ENCODE measurements at regions not wholly inside any gene's neighbourhood (a gene's known extent, or its start where the extent isn't known, plus 50 kb on each side); places are given as distances from the start of the nearest gene placed in this dataset.

DNA sequence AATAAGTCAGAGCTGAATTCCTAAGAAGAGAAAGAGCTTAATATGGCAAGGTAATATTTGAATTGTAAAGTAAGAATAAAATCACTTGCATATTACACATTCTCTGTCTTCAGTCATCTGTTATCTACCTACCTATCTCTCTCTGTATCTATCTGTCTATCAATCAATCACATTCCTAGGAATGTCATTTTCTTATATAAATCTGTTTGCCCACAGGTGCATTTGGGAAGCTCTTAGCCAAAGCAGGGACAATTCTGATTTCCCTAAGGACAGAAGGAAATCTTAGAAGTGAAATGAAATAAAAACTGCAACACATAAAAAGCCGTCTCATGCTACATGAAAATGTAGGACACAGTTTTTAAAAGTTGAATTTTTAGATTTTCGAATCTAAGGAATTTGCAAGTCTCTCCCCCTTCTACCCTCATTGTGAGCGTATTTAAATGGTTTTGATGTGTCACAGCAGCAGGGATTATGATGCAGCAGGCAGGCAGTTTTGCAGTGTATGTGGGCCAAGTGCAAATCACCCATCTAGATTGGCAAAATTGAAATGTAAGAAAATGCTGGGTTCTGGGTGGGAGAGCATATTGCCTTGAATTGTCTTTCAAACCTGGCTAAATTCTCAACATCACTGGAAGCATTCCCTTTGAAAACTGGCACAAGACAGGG lies 155.7 kb downstream of the ACER2 start:
- TF ChIP-seq, protein P1, sequence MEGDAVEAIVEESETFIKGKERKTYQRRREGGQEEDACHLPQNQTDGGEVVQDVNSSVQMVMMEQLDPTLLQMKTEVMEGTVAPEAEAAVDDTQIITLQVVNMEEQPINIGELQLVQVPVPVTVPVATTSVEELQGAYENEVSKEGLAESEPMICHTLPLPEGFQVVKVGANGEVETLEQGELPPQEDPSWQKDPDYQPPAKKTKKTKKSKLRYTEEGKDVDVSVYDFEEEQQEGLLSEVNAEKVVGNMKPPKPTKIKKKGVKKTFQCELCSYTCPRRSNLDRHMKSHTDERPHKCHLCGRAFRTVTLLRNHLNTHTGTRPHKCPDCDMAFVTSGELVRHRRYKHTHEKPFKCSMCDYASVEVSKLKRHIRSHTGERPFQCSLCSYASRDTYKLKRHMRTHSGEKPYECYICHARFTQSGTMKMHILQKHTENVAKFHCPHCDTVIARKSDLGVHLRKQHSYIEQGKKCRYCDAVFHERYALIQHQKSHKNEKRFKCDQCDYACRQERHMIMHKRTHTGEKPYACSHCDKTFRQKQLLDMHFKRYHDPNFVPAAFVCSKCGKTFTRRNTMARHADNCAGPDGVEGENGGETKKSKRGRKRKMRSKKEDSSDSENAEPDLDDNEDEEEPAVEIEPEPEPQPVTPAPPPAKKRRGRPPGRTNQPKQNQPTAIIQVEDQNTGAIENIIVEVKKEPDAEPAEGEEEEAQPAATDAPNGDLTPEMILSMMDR (IDR thresholded peaks at IDR 0.05; ENCODE audit: insufficient read depth, low read length, poor library complexity, severe bottlenecking): no peak
- H3K27me3 ChIP-seq (ENCODE audit: control insufficient read depth, insufficient read depth, low read length): no peaks in the 10 kb centered on the region
- H3K4me3 ChIP-seq (ENCODE audit: low read depth, low read length): no peak overlapping the region
- H3K36me3 ChIP-seq (ENCODE audit: control insufficient read depth, insufficient read depth, low read length): no peaks in the 10 kb centered on the region
- DNase-seq (ENCODE audit: low read depth): no peak

DNA sequence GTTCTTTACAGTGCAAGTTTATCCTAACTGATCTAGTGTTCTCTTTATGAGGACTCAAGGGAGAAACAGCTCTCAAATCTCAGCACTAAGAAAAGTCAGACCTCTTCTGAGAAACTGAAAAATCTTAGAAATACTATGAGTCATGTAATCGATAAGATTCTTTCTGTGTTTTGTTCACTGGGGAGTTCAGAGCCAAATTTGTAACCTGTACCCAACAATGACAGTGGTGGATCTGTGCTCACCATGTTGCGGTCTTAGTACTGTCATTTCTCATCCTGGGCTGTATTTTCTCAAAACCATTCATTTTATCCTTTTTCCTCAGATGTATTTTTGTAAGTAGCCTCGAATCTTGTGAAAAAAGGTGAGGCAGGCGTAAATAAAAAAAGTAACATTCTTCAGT lies 146.4 kb downstream of the ACER2 start:
- H3K27me3 ChIP-seq (ENCODE audit: control insufficient read depth, insufficient read depth, low read length): no peaks in the 10 kb centered on the region
- no peaks in the 10 kb centered on the region for H3K36me3 ChIP-seq (ENCODE audit: control insufficient read depth, insufficient read depth, low read length)
- TF ChIP-seq, protein P1 (IDR thresholded peaks at IDR 0.05; ENCODE audit: insufficient read depth, low read length, poor library complexity, severe bottlenecking): no peak
- DNase-seq (ENCODE audit: low read depth): no peak
- no peak overlapping the region for H3K4me3 ChIP-seq (ENCODE audit: low read depth, low read length)

DNA sequence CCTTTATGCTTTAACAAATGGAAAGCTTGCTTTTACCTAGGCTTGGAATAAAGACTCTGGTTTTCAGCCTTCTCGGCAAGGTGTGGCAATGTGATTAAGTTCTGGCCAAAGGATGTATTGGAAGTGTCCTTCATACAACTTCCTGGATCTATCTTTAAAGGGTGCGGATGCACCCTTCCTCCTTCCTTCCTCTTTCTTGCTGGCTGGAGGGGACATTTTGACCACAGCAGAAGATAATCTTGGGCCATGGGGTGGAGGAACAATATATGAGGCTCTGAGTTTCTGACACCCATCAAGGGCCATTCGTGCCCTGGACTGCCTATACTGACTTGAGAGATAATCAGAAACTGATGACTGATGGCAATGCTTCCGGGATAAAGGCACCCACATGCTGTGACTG lies 145.7 kb downstream of the ACER2 start:
- TF ChIP-seq, protein P1 (IDR thresholded peaks at IDR 0.05; ENCODE audit: insufficient read depth, low read length, poor library complexity, severe bottlenecking): no peak
- no peaks in the 10 kb centered on the region for H3K27me3 ChIP-seq (ENCODE audit: control insufficient read depth, insufficient read depth, low read length)
- H3K36me3 ChIP-seq (ENCODE audit: control insufficient read depth, insufficient read depth, low read length): no peaks in the 10 kb centered on the region
- no peak overlapping the region for H3K4me3 ChIP-seq (ENCODE audit: low read depth, low read length)
- DNase-seq (ENCODE audit: low read depth): no peak

DNA sequence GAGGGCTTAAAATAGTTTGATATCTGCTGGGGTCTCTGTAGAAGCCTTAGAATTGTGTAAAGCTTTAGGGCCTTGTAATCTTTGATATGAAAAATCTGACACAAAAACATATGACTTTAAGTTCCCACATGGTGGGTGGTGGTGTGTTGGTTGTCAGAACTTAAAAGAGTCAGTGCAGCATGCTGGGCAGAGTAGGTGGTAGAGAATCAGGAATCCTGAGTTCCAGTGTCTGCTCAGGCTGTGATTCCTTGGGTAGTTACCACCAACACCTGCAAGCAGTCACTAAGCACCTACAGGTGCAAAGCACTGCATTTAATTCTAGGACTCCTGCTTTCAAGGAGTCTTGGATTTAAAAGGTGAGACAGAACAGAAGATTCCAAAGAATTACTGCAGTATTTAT lies 144.6 kb downstream of the ACER2 start:
- TF ChIP-seq, protein P1 (IDR thresholded peaks at IDR 0.05; ENCODE audit: insufficient read depth, low read length, poor library complexity, severe bottlenecking): no peak

DNA sequence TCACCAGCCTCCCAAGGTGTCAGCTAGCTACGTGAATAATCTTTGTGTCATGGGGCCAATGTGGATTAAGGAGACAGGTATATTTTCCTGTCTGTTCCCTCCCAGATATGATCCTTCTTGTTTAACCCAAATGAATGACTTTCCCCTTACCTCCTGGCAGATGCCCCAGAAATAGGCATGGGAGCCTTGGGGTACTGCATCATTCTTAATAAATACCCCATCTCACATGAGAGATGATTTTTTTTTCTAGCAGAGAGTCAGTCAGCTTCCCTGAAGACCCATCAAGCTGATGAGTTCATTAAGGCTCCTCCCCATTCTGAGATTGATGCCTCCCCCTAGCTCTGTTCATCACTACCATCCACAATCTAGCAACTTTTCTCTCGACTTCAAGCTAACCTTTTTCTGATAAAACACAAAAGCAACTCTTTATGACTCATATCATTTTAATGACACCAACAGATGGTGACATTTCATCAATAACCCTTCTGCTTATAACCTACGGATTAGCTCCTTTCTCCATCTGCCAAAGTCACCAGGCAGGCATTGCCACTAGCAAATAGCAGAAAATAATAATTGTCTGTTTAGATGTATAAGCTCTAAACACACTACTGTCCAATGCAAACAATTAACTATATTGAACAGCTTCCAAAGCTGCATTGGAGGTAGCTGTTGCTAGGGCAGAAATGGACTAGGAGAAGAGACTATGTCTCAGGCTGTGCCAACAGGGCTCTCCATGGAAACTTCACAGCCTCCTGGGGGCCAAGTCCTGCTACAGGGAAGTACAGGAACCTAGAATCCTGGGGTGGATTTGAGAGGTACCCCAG lies 143.7 kb downstream of the ACER2 start:
- TF ChIP-seq, protein P1 (IDR thresholded peaks at IDR 0.05; ENCODE audit: insufficient read depth, low read length, poor library complexity, severe bottlenecking): no peak
- DNase-seq (ENCODE audit: low read depth): no peak

More for the DNA sequence above, 144.6 kb downstream of the ACER2 start:
- Histone ChIP-seq H3K4me3 (ENCODE audit: low read depth, low read length) (no peak overlapping the region), H3K36me3 (ENCODE audit: control insufficient read depth, insufficient read depth, low read length) (no peaks in the 10 kb centered on the region), H3K27me3 (ENCODE audit: control insufficient read depth, insufficient read depth, low read length) (no peaks in the 10 kb centered on the region)
- no peak for DNase-seq (ENCODE audit: low read depth)

More for the DNA sequence above, 143.7 kb downstream of the ACER2 start:
- Histone ChIP-seq H3K27me3 (ENCODE audit: control insufficient read depth, insufficient read depth, low read length) (no peaks in the 10 kb centered on the region), H3K4me3 (ENCODE audit: low read depth, low read length) (no peak overlapping the region), H3K36me3 (ENCODE audit: control insufficient read depth, insufficient read depth, low read length) (no peaks in the 10 kb centered on the region)
